DND-41 (cell line): ENCODE measurements at regions not wholly inside any gene's neighbourhood (a gene's known extent, or its start where the extent isn't known, plus 50 kb on each side); places are given as distances from the start of the nearest gene placed in this dataset.
"Not testable (repeated sequence)": the region's sequence is repeated elsewhere in the genome, so short reads cannot be mapped to it uniquely, and the experiment has no call there.

Experiments
- ATAC-seq: fragments of 200-7000 bp; cut with Tn5 transposase; 3 replicates; pipeline ENCODE4 v1.9.1; 2021; ENCODE audit warnings: low read depth; ENCODE audit not compliant: insufficient read depth
- DNase-seq: peaks from one replicate; pipeline ENCODE4 v3.0.0-alpha.2; 2020
- H2AFZ ChIP-seq: 2 replicates; pipeline ENCODE4 v1.6.0; 2012; ENCODE audit warnings: low read depth, low read length
- H3K27ac ChIP-seq: 2 replicates; pipeline ENCODE4 v1.5.1; 2012; ENCODE audit warnings: low read length, inconsistent platforms
- H3K27me3 ChIP-seq: fragments of 200-600 bp; sonication (generic); 2 replicates; pipeline ENCODE4 v1.6.0; 2012; ENCODE audit warnings: low read length, mild to moderate bottlenecking, inconsistent platforms; ENCODE audit not compliant: insufficient read depth, poor library complexity
- H3K36me3 ChIP-seq: 2 replicates; pipeline ENCODE4 v1.5.1; 2012; ENCODE audit warnings: low read length, inconsistent platforms; ENCODE audit not compliant: insufficient read depth
- H3K4me1 ChIP-seq: 2 replicates; pipeline ENCODE4 v1.5.1; 2012; ENCODE audit warnings: mild to moderate bottlenecking, low read length; ENCODE audit not compliant: insufficient read depth
- H3K4me2 ChIP-seq: 2 replicates; pipeline ENCODE4 v1.6.0; 2012; ENCODE audit warnings: mild to moderate bottlenecking, moderate library complexity, low read length, inconsistent platforms; ENCODE audit not compliant: insufficient read depth
- H3K4me3 ChIP-seq, 2 experiments: fragments of 200-600 bp in 1 of 2; shearing (Covaris generic) in 1 of 2; 2 replicates each; pipeline ENCODE4 v1.5.1; 2012 to 2016; ENCODE audit warnings: inconsistent platforms in 2 of 2, low read length in 2 of 2, mild to moderate bottlenecking in 2 of 2, low read depth in 1 of 2, moderate library complexity in 1 of 2
- H3K79me2 ChIP-seq: 2 replicates; pipeline ENCODE4 v1.6.0; 2012; ENCODE audit warnings: low read length, inconsistent platforms; ENCODE audit not compliant: insufficient read depth
- H3K9ac ChIP-seq: 2 replicates; pipeline ENCODE4 v1.6.0; 2012; ENCODE audit warnings: low read depth, mild to moderate bottlenecking, inconsistent platforms, low read length, moderate library complexity
- H3K9me3 ChIP-seq: 2 replicates; pipeline ENCODE4 v1.5.1; 2012; ENCODE audit warnings: low read length, moderate library complexity, mild to moderate bottlenecking, inconsistent platforms; ENCODE audit not compliant: insufficient read depth, severe bottlenecking
- H4K20me1 ChIP-seq: 2 replicates; pipeline ENCODE4 v1.6.0; 2012; ENCODE audit warnings: low read length; ENCODE audit not compliant: insufficient read depth
- EZH2 ChIP-seq: IDR thresholded peaks from 3 replicates; pipeline ENCODE4 v1.6.1; 2012; ENCODE audit warnings: borderline replicate concordance, low read depth, mild to moderate bottlenecking, moderate library complexity, low read length, inconsistent platforms; ENCODE audit not compliant: severe bottlenecking
- TF ChIP-seq, protein P1 (sequence below): IDR thresholded peaks from 2 replicates; pipeline ENCODE4 v1.5.1; 2012; ENCODE audit warnings: borderline replicate concordance, low read length, moderate library complexity, mild to moderate bottlenecking; ENCODE audit not compliant: poor library complexity, severe bottlenecking; ENCODE audit errors: extremely low read depth

DNA sequence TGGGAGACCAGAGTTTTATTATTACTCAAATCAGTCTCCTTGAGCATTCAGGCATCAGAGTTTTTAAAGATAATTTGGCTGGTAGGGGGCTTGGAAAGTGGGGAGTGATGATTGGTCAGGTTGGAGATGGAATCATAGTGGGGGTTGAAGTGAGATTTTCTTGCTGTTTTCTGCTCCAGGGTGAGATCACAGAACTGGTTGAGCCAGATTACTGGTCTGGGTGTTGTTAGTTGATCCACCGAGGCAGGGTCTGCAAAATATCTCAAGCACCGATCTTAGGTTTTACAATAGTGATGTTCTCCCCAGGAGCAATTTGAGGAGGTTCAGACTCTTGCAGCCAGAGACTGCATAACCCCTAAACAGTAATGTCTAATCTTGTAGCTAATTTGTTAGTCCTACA is 141.0 kb downstream of the OTOL1 start:
- H3K9ac ChIP-seq: no peak overlapping the region
- H3K4me3 ChIP-seq: no peak overlapping the region
- no peak for DNase-seq
- no peak for ATAC-seq
- TF ChIP-seq, protein P1, sequence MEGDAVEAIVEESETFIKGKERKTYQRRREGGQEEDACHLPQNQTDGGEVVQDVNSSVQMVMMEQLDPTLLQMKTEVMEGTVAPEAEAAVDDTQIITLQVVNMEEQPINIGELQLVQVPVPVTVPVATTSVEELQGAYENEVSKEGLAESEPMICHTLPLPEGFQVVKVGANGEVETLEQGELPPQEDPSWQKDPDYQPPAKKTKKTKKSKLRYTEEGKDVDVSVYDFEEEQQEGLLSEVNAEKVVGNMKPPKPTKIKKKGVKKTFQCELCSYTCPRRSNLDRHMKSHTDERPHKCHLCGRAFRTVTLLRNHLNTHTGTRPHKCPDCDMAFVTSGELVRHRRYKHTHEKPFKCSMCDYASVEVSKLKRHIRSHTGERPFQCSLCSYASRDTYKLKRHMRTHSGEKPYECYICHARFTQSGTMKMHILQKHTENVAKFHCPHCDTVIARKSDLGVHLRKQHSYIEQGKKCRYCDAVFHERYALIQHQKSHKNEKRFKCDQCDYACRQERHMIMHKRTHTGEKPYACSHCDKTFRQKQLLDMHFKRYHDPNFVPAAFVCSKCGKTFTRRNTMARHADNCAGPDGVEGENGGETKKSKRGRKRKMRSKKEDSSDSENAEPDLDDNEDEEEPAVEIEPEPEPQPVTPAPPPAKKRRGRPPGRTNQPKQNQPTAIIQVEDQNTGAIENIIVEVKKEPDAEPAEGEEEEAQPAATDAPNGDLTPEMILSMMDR: no peak
- TF ChIP-seq EZH2: no peak
- H2AFZ ChIP-seq: no peak overlapping the region
- H3K79me2 ChIP-seq: no peaks in the 10 kb centered on the region
- no peak overlapping the region for H3K27ac ChIP-seq
- H4K20me1 ChIP-seq: no peaks in the 10 kb centered on the region
- H3K36me3 ChIP-seq: no peaks in the 10 kb centered on the region
- H3K4me1 ChIP-seq: no peaks in the 10 kb centered on the region
- no peaks in the 10 kb centered on the region for H3K27me3 ChIP-seq
- no peak overlapping the region for H3K4me2 ChIP-seq
- no peaks in the 10 kb centered on the region for H3K9me3 ChIP-seq

DNA sequence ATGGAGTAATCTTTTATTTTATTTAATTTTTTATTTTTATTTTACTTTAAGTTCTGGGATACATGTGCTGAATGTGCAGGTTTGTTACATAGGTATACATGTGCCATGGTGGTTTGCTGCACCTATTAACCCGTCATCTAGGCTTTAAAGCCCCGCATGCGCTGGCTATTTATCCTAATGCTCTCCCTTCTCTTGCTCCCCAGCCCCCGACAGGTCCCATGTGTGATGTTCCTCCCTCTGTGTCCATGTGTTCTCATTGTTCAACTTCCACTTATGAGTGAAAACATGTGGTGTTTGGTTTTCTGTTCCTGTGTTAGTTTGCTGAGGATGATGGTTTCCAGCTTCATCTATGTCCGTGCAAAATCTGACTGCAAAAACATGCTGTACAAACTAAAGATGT is 142.5 kb downstream of the OTOL1 start:
- not testable (repeated sequence) for DNase-seq, H3K27ac ChIP-seq, H3K79me2 ChIP-seq

DNA sequence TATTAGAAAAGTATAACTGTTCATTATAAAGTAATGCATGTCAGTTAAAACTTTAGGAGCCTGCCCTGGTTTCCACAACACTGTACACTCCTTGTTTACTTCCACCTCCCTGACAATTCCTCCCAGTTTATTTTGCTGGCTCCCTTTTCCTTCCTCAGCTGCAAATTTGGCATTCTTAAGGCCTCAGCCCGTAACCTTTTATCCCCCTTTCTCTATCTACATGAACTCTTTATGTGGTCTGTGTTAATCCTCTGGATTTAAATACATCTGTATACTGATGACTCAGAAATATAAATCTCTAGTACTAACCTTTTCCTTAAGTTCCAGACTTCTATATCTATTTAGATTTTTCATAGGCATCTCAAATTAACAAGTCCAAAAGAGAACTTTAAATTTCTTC is 143.6 kb downstream of the OTOL1 start:
- no peaks in the 10 kb centered on the region for H3K36me3 ChIP-seq
- no peak overlapping the region for H2AFZ ChIP-seq
- no peak overlapping the region for H3K9ac ChIP-seq
- no peak overlapping the region for H3K4me2 ChIP-seq
- no peaks in the 10 kb centered on the region for H3K27me3 ChIP-seq
- no peaks in the 10 kb centered on the region for H3K9me3 ChIP-seq
- no peak for TF ChIP-seq EZH2
- TF ChIP-seq, protein P1: no peak
- H4K20me1 ChIP-seq: no peaks in the 10 kb centered on the region
- ATAC-seq (no peak), DNase-seq (no peak)
- no peak overlapping the region for H3K4me3 ChIP-seq
- H3K79me2 ChIP-seq: no peaks in the 10 kb centered on the region
- H3K4me1 ChIP-seq: no peaks in the 10 kb centered on the region
- H3K27ac ChIP-seq: no peak overlapping the region

More for the DNA sequence above, 142.5 kb downstream of the OTOL1 start:
- H3K4me2 ChIP-seq, H3K27me3 ChIP-seq, H4K20me1 ChIP-seq, H3K36me3 ChIP-seq, H3K9ac ChIP-seq, ATAC-seq, H3K4me3 ChIP-seq, H3K4me1 ChIP-seq, H3K9me3 ChIP-seq, H2AFZ ChIP-seq: not testable (repeated sequence)

DNA sequence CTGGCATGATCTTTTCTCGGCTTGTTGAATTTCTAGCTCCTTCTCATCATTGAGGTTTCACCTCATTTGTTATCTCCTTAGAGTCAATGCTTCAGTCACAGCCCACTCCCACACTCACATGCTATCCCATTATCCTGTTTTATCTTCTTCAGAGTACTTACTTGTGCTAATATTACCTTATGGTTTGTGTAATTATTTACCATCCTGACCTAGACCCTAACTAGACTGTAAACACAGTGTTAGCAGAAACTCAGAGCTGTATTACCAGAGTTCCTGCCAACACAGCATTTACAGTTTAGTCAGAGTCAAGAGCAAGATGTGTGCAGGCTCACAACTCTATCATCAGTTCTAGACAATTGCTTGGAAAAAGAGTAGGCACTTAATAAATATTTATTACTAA is 144.7 kb downstream of the OTOL1 start:
- Histone ChIP-seq H4K20me1 (no peaks in the 10 kb centered on the region), H3K27ac (no peak overlapping the region), H3K27me3 (no peaks in the 10 kb centered on the region), H3K9ac (no peak overlapping the region), H3K79me2 (no peaks in the 10 kb centered on the region), H3K4me2 (no peak overlapping the region), H3K4me1 (no peaks in the 10 kb centered on the region), H3K36me3 (no peaks in the 10 kb centered on the region), H2AFZ (no peak overlapping the region), H3K9me3 (no peaks in the 10 kb centered on the region), H3K4me3 (no peak overlapping the region)
- DNase-seq: no peak
- TF ChIP-seq EZH2: no peak
- TF ChIP-seq, protein P1: no peak
- no peak for ATAC-seq
